Bone marrow (tissue), 2 donors: ENCODE measurements at regions not wholly inside any gene's neighbourhood (a gene's known extent, or its start where the extent isn't known, plus 50 kb on each side); places are given as distances from the start of the nearest gene placed in this dataset.
"Not testable (repeated sequence)": the region's sequence is repeated elsewhere in the genome, so short reads cannot be mapped to it uniquely, and the experiment has no call there.

Experiments used
- DNase-seq, 2 donors: peaks; one replicate each; lab custom pipeline; 2025; lab: John Stamatoyannopoulos, UW

- no peak for DNase-seq
Measured at GRCh38 chr14:58730792-58731464, 93.2 kb downstream of the DACT1 start.

GRCh38 chr14:58731465-58732293, 93.9 kb downstream of the DACT1 start:
- no peak for DNase-seq

- no peak for DNase-seq
Measured at GRCh38 chr14:58732387-58732786, 94.6 kb downstream of the DACT1 start.

GRCh38 chr14:58733451-58734208, 95.9 kb downstream of the DACT1 start:
- no peak for DNase-seq

GRCh38 chr14:58735596-58735995, 97.8 kb downstream of the DACT1 start:
- DNase-seq: no peak

GRCh38 chr14:58736606-58737005, 98.8 kb downstream of the DACT1 start:
- DNase-seq: no peak

- no peak for DNase-seq
Measured at GRCh38 chr14:58737511-58737910, 99.7 kb downstream of the DACT1 start.

GRCh38 chr14:58738189-58738836, 100.6 kb downstream of the DACT1 start:
- no peak for DNase-seq

GRCh38 chr14:58738876-58739275, 101.1 kb downstream of the DACT1 start:
- no peak for DNase-seq

GRCh38 chr14:58739674-58740073, 101.9 kb downstream of the DACT1 start:
- DNase-seq: no peak

- no peak for DNase-seq
Measured at GRCh38 chr14:58740379-58740935, 102.7 kb downstream of the DACT1 start.

- no peak for DNase-seq
Measured at GRCh38 chr14:58744801-58745394, 107.1 kb downstream of the DACT1 start.

- DNase-seq: no peak
Measured at GRCh38 chr14:58746261-58746660, 108.5 kb downstream of the DACT1 start.

- no peak for DNase-seq
Measured at GRCh38 chr14:58746701-58747100, 108.9 kb downstream of the DACT1 start.

GRCh38 chr14:58747181-58747580, 109.4 kb downstream of the DACT1 start:
- no peak for DNase-seq

- not testable (repeated sequence) for DNase-seq
Measured at GRCh38 chr14:58748251-58748650, 110.5 kb downstream of the DACT1 start.

GRCh38 chr14:58749066-58749669, 111.4 kb downstream of the DACT1 start:
- peak; percentile 11 to 78 for DNase-seq

GRCh38 chr14:58750321-58751269, 112.8 kb downstream of the DACT1 start:
- no peak for DNase-seq

- DNase-seq: no peak
Measured at GRCh38 chr14:58751788-58752187, 114.0 kb downstream of the DACT1 start.

- no peak for DNase-seq
Measured at GRCh38 chr14:58752289-58752688, 114.5 kb downstream of the DACT1 start.
